ENCODE measurements at regions not wholly inside any gene's neighbourhood (a gene's known extent, or its start where the extent isn't known, plus 50 kb on each side); places are given as distances from the start of the nearest gene placed in this dataset.

- TF ChIP-seq CTCF (IDR thresholded peaks at IDR 0.05; ENCODE audit: insufficient read depth, low read length) (no peak), POLR2AphosphoS5 (IDR thresholded peaks at IDR 0.05; ENCODE audit: low read depth) (no peak), REST (IDR thresholded peaks at IDR 0.05; ENCODE audit: insufficient replicate concordance, low read depth) (no peak), GABPA (IDR thresholded peaks at IDR 0.05; ENCODE audit: low read depth) (no peak)
These were observed 195.7 kb upstream of the SASH1 start for GRCh38 chr6:148146717-148147462.

All from HL-60 (cell line).